Activated CD8-positive, alpha-beta T cell treated with anti-CD3 and anti-CD28 coated beads, Interleukin-2, amount 10 ng/mL, durations not matched to agents 7 days and 5 days (primary cell): ENCODE measurements at regions not wholly inside any gene's neighbourhood (a gene's known extent, or its start where the extent isn't known, plus 50 kb on each side); places are given as distances from the start of the nearest gene placed in this dataset.
"Not testable (repeated sequence)": the region's sequence is repeated elsewhere in the genome, so short reads cannot be mapped to it uniquely, and the experiment has no call there.

Source experiments
- ATAC-seq: fragments of 150-1000 bp; cut with Tn5 transposase; one replicate; pipeline ENCODE4 v1.10.0; 2021; ENCODE audit warnings: moderate library complexity
- CTCF ChIA-PET: fragments of 350-600 bp; sonication (Branson Sonifier 250); formaldehyde crosslinking; loops from one replicate; lab custom pipeline; 2021; ENCODE audit warnings: antibody characterized with exemption; lab: Charles Lee
- POLR2A ChIA-PET: fragments of 350-600 bp; sonication (Branson Sonifier 250); formaldehyde crosslinking; loops from one replicate; lab custom pipeline; 2021; ENCODE audit warnings: antibody characterized with exemption; lab: Charles Lee
- DNase-seq: peaks from one replicate; pipeline ENCODE4 v3.0.0-alpha.2; 2020
- H3K27ac Mint-ChIP-seq: one replicate; pipeline ENCODE4 v1.8.0; 2021; ENCODE audit warnings: mild to moderate bottlenecking, mixed read lengths
- H3K27me3 Mint-ChIP-seq: one replicate; pipeline ENCODE4 v1.8.0; 2021; ENCODE audit warnings: low read depth, mixed read lengths
- H3K36me3 Mint-ChIP-seq: one replicate; pipeline ENCODE4 v1.8.0; 2021; ENCODE audit warnings: low read depth, mixed read lengths
- H3K4me1 Mint-ChIP-seq: one replicate; pipeline ENCODE4 v1.8.0; 2021; ENCODE audit warnings: low read depth, mixed read lengths
- H3K4me3 Mint-ChIP-seq: one replicate; pipeline ENCODE4 v1.8.0; 2021; ENCODE audit warnings: mild to moderate bottlenecking, mixed read lengths
- H3K9me3 Mint-ChIP-seq: one replicate; pipeline ENCODE4 v1.8.0; 2022; ENCODE audit warnings: mixed read lengths; ENCODE audit not compliant: insufficient read depth

DNA sequence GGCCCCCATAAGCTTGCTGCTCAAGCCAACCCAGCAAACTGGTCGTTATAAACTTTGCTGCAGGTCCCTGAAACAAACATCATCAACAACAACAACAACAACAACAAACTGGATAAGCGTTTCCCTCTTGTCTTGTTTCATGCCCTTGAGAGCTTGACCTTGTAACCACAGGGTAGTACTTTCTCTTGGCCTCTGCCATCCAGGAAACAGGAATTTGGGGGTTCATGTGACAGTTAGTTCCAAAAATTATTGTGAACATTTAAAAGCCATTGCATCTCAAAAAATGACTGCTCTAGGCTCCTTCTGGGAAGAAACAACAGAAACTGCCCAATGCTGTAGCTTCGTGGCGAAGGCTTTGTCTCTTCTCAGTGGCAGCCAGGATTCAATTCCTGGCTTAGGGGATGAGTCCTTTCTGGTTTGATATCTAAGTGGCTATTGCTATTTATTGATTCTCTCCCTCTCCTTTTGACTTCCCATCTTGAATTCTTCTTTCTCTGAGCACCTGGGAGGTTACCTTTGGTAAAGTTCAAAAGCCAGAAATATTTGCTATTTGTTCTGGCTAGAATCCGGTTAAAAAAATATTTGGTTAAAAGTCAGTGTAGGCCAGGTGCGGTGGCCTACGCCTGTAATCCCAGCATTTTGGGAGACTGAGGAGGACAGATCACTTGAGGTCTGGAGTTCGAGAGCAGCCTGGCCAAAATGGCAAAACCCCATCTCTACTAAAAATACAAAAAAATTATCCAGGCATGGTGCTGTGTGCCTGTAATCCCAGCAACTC lies 52.0 kb upstream of the CPM start:
- Mint-ChIP-seq H3K36me3 (no peaks in the 10 kb centered on the region), H3K27me3 (peaks cover 2% of the 10 kb centered on the region), H3K4me3 (no peak overlapping the region), H3K9me3 (peaks cover 11% of the 10 kb centered on the region), H3K27ac (no peak overlapping the region), H3K4me1 (no peaks in the 10 kb centered on the region)
- no peak for DNase-seq
- no peak for ATAC-seq
- ChIA-PET CTCF (interaction anchor here (0.9 kb wide), 1 partner anchor 172 kb away, joined by 3 read pairs; no protein-coding TSS in a partner anchor), POLR2A (interaction anchor here (0.6 kb wide), 1 partner anchor 9 kb away, joined by 4 read pairs; no protein-coding TSS in a partner anchor)

DNA sequence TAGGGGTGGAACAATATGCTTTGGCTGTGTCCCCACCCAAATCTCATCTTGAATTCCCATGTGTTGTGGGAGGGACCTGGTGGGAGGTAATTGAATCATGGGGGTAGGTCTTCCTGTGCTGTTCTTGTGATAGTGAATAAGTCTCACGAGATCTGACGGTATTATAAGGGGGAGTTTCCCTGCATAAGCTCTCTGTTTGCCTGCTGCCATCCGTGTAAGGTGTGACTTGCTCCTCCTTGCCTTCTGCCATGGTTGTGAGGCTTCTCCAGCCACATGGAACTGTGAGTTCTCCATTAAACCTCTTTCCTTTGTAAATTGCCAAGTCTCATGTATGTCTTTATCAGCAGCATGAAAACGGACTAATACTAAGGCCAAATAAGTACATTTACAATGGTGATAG lies 64.6 kb upstream of the CPM start:
- H3K4me1 Mint-ChIP-seq, H3K4me3 Mint-ChIP-seq, H3K27ac Mint-ChIP-seq, DNase-seq, POLR2A ChIA-PET, H3K36me3 Mint-ChIP-seq, ATAC-seq, H3K27me3 Mint-ChIP-seq: not testable (repeated sequence)
- H3K9me3 Mint-ChIP-seq: peaks cover 12% of the 10 kb centered on the region
- CTCF ChIA-PET: interaction anchor here (1.0 kb wide), 1 partner anchor 23 kb away, joined by 3 read pairs; no protein-coding TSS in a partner anchor

DNA sequence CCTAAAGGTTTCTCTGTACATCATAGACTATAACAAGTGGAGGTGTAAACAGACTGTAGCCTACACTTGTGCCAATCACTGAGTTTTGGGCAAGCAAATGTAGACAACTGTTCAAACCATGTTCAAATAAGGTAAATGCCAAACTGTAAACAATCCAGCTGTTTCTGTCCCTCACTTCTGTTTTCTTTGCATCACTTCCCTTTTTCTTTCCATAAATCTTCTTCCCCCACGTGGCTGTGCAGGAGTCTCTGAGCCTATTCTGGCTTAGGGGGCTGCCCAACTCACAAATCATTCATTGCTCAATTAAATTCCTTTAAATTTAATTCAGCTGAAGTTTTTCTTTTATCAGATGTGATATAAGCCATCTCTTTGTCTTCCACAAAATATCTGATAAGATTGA lies 65.1 kb upstream of the CPM start:
- Mint-ChIP-seq H3K4me1 (no peaks in the 10 kb centered on the region), H3K36me3 (no peaks in the 10 kb centered on the region), H3K4me3 (no peak overlapping the region), H3K9me3 (peaks cover 12% of the 10 kb centered on the region), H3K27ac (no peak overlapping the region), H3K27me3 (peaks cover 7% of the 10 kb centered on the region)
- ChIA-PET POLR2A (no interaction called here), CTCF (interaction anchor here (1.0 kb wide), 1 partner anchor 24 kb away, joined by 3 read pairs; no protein-coding TSS in a partner anchor)
- ATAC-seq (no peak), DNase-seq (no peak)

DNA sequence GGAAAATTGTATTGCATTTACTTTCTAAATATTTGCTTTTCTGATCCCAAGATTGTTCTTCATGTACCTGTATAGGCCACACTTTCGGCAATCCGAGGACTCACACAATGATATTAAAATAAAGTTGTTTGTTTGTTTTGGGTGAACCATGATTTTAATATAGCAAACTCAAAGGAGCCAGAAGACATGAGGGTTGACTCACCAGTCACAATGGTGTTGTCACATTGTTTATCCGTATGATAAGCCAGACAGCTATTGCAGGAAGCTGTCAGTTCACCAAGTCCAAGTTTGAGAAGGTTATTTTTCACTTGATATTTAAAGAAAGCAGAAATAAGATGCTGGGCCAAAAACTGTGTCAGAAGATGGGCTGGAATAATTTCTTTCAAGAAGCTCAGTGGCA lies 67.1 kb upstream of the CPM start:
- CTCF ChIA-PET: no interaction called here
- Mint-ChIP-seq H3K36me3 (no peaks in the 10 kb centered on the region), H3K4me3 (no peak overlapping the region), H3K4me1 (no peaks in the 10 kb centered on the region), H3K27ac (no peak overlapping the region), H3K27me3 (peaks cover 3% of the 10 kb centered on the region), H3K9me3 (peaks cover 12% of the 10 kb centered on the region)
- POLR2A ChIA-PET: no interaction called here
- ATAC-seq: no peak
- DNase-seq: no peak

DNA sequence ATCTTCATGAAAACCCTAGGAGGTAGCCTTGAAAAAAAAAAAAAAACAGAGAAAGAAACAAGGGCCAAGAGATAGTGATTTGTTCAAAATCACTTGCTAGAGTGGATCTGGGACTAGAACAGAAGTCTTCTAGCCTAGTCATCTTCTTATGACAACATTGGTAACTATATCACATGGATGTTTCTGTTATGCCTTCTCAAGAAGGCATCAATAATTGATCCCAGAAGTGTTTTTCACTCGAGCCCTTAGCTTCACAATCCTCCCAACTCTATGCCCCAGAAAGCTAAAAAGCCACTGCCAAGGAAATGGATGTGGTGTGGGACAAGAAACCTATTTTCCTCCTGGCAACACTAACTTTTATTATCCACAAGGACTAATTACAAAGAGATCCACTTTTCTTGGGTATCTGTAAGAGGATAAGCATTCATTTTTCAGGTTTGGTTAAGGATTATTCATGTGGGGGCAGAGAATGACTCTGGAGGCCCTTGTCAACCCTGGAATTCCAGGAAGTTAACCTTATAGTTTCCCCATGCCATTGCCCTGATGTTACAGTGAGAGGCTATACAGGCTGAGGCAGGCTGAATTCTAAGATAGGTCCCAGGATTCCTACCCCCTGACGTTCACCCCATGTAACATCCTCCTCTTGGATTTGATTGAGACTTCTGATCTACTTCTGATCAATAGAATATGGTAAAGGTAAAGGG lies 67.7 kb upstream of the CPM start:
- Mint-ChIP-seq H3K27me3 (peaks cover 7% of the 10 kb centered on the region), H3K4me1 (no peaks in the 10 kb centered on the region), H3K36me3 (no peaks in the 10 kb centered on the region), H3K4me3 (no peak overlapping the region), H3K9me3 (peaks cover 12% of the 10 kb centered on the region), H3K27ac (no peak overlapping the region)
- ChIA-PET CTCF (no interaction called here), POLR2A (no interaction called here)
- no peak for DNase-seq
- no peak for ATAC-seq

DNA sequence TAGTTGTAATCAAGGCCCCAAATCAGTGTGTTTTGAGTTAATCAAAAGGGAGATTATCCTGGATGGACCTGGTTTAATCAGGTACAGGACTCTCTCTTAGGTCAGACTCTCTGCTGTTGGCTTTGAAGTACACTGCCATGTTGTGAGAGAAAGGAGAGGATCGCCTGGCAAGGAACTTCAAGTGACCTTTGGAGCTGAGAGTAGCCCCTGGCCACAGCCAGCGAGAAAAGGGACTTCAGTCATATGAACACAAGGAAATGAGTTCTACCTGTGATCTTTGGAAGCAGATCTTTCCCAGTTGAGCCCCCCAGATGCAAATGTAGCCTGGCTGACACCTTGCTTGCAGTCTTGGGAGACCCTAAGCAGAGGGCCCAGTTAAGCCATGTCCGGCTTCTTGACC lies 68.3 kb upstream of the CPM start:
- no peak overlapping the region for H3K4me3 Mint-ChIP-seq
- H3K36me3 Mint-ChIP-seq: no peaks in the 10 kb centered on the region
- CTCF ChIA-PET: no interaction called here
- H3K27me3 Mint-ChIP-seq: peaks cover 12% of the 10 kb centered on the region
- POLR2A ChIA-PET: no interaction called here
- DNase-seq (no peak), ATAC-seq (no peak)
- H3K9me3 Mint-ChIP-seq: peaks cover 12% of the 10 kb centered on the region
- H3K27ac Mint-ChIP-seq: no peak overlapping the region
- H3K4me1 Mint-ChIP-seq: no peaks in the 10 kb centered on the region

DNA sequence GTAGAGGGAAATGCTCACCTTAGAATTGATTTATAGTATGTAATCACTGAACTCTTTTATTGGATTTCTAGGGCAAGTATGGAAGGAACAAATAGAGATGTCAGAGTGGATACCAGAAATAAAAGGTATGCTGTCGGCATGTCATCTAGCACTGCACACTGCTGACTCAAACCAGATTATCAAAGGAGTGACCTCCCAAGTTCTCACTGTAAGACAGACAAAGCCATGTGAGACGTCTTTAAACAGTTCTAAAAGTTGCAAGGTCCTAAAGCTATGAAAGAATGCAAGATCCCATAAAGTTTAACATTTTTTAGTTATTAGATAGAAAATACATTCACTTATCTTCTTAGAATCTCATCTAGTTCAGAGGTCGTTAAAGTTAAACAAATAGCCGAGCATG lies 70.0 kb upstream of the CPM start:
- ATAC-seq (no peak), DNase-seq (no peak)
- CTCF ChIA-PET: no interaction called here
- no peak overlapping the region for H3K4me3 Mint-ChIP-seq
- H3K27me3 Mint-ChIP-seq: peaks cover 17% of the 10 kb centered on the region
- POLR2A ChIA-PET: no interaction called here
- no peaks in the 10 kb centered on the region for H3K4me1 Mint-ChIP-seq
- H3K9me3 Mint-ChIP-seq: peaks cover 9% of the 10 kb centered on the region
- H3K27ac Mint-ChIP-seq: no peak overlapping the region
- no peaks in the 10 kb centered on the region for H3K36me3 Mint-ChIP-seq

DNA sequence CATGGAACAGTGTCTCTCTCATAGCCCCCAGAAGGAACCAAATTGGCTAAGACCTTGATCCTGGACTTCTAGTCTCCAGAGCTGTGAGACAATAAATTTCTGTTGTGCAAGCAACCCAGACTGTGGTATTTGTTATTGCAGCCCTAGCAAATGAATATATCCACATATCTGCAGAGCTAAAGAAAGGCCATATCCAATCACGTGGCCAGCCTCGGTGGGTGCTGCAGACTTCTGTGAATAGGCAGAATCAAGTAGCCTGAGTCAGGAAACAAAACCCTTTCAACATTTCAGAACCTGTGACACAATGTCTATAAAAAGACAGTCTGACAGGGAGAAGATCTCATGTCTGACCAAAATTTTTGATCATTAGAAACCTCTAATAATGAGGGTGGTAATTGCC lies 71.0 kb upstream of the CPM start:
- ATAC-seq (no peak), DNase-seq (no peak)
- peaks cover 19% of the 10 kb centered on the region for H3K27me3 Mint-ChIP-seq
- no peak overlapping the region for H3K27ac Mint-ChIP-seq
- H3K9me3 Mint-ChIP-seq: peaks cover 2% of the 10 kb centered on the region
- no peaks in the 10 kb centered on the region for H3K4me1 Mint-ChIP-seq
- CTCF ChIA-PET: no interaction called here
- POLR2A ChIA-PET: no interaction called here
- no peaks in the 10 kb centered on the region for H3K36me3 Mint-ChIP-seq
- no peak overlapping the region for H3K4me3 Mint-ChIP-seq

DNA sequence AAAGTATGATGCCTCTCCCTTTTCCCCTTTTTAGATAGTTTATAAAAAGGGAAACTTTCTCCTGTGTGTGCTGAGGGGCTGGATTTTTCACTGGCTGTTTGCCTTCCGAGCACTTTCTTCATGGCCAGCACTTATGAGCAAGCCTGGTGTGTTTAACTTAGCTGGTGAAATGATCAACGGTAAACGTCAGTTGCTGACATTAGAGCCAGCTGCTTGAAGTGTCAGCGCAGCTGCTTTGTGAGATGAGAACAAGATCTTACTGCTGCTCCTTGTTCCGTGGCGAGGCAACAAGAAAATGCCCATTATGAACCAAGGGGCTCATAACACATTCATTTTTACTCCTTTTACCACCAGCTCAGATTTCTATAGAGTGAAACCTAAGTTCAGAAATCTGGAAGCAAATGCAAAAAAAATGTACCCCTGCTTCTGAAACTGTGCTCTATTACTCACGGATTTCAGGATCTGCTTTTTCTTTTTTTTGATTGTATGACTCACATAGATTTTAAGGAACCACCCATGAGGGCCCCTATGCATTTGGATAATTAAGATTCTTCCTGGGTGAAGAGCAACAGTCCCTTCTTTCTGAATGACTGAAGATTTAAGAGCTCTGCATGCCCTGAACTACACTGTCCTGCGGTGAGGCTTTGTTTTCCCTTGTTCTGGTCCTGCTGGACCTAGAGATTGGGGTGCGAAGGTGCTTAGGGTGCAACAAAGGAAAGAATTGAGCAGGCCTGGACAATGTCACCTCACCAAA lies 74.3 kb upstream of the CPM start:
- no peak for ATAC-seq
- POLR2A ChIA-PET: no interaction called here
- H3K9me3 Mint-ChIP-seq: no peaks in the 10 kb centered on the region
- no peaks in the 10 kb centered on the region for H3K36me3 Mint-ChIP-seq
- no peak for DNase-seq
- CTCF ChIA-PET: no interaction called here
- H3K27ac Mint-ChIP-seq: no peak overlapping the region
- H3K27me3 Mint-ChIP-seq: peaks cover 22% of the 10 kb centered on the region
- H3K4me3 Mint-ChIP-seq: no peak overlapping the region
- no peaks in the 10 kb centered on the region for H3K4me1 Mint-ChIP-seq

DNA sequence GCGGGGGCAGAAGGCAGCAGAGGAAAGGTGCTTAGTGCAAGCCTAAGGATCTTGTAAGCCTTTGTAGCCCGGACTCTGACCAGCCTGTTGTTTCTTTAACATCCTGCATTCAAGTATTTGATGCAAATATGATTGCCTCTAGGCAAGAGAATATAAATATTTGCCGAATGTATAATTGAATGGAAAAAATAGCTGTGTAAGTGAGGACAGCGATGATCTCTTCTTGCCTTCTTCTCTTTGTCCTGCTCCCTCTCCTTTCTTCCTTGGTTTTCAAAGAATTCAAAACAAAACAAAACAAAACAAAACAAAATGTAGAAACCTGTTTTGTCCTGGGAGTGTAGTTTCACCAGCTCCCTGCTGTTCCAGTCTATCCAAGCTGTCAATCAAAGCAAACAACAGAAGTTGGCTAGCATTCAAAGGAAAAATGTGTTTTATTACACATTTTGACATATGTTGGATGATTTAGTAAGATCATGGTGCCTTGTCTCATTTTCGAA lies 74.9 kb upstream of the CPM start:
- ATAC-seq: no peak
- no peak overlapping the region for H3K4me3 Mint-ChIP-seq
- H3K27me3 Mint-ChIP-seq: peaks cover 22% of the 10 kb centered on the region
- H3K4me1 Mint-ChIP-seq: no peaks in the 10 kb centered on the region
- CTCF ChIA-PET: no interaction called here
- H3K9me3 Mint-ChIP-seq: no peaks in the 10 kb centered on the region
- no peak overlapping the region for H3K27ac Mint-ChIP-seq
- no peaks in the 10 kb centered on the region for H3K36me3 Mint-ChIP-seq
- POLR2A ChIA-PET: no interaction called here
- DNase-seq: no peak

DNA sequence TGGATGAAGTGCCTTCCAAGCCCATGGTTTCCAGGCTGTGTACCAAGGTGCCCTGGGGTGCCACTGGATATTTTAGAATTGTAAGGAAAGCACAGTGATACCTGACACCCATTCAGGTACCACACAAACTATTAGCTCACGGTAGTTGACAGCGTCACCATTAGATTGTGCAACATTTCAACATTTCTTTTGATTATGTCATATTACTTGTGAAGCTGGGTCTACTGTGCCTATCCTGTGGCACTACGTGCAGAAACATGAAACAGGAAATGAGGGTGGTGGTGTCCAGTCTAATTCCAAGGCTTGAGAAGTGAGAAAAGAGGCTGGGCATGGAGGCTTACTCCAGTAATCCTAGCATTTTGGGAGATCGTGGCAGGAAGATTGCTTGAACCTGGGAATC lies 75.5 kb upstream of the CPM start:
- Mint-ChIP-seq H3K4me1 (no peaks in the 10 kb centered on the region), H3K9me3 (no peaks in the 10 kb centered on the region), H3K27me3 (peaks cover 22% of the 10 kb centered on the region), H3K36me3 (no peaks in the 10 kb centered on the region), H3K4me3 (no peak overlapping the region), H3K27ac (no peak overlapping the region)
- DNase-seq: no peak
- ChIA-PET POLR2A (no interaction called here), CTCF (no interaction called here)
- no peak for ATAC-seq

DNA sequence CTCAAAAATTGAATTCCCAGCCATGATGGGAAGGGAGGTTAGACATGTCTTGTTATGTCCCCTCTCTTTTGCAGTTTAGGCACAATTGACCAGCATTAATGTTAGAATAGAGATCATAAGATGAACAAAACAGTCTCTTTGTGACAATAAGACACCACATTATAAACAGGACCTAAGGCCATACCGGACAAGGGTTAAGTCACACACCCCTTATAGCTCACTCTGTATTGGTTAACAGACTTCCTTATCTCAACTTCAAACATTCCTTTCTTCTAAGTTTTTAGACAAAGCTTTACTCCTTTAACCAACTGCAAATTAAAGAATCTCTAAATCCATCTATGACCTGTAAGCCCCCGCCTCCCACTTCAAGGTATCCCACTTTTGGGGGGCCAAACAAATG lies 81.1 kb upstream of the CPM start:
- H3K27me3 Mint-ChIP-seq: peaks cover 5% of the 10 kb centered on the region
- no peak overlapping the region for H3K27ac Mint-ChIP-seq
- DNase-seq (no peak), ATAC-seq (no peak)
- POLR2A ChIA-PET: no interaction called here
- no peaks in the 10 kb centered on the region for H3K36me3 Mint-ChIP-seq
- H3K9me3 Mint-ChIP-seq: no peaks in the 10 kb centered on the region
- H3K4me3 Mint-ChIP-seq: no peak overlapping the region
- no peaks in the 10 kb centered on the region for H3K4me1 Mint-ChIP-seq
- CTCF ChIA-PET: no interaction called here
